ENCODE measurements at regions not wholly inside any gene's neighbourhood (a gene's known extent, or its start where the extent isn't known, plus 50 kb on each side); places are given as distances from the start of the nearest gene placed in this dataset.
A peak's percentile ranks its signal among the peaks of the same experiment; 100 is the strongest.

DNA sequence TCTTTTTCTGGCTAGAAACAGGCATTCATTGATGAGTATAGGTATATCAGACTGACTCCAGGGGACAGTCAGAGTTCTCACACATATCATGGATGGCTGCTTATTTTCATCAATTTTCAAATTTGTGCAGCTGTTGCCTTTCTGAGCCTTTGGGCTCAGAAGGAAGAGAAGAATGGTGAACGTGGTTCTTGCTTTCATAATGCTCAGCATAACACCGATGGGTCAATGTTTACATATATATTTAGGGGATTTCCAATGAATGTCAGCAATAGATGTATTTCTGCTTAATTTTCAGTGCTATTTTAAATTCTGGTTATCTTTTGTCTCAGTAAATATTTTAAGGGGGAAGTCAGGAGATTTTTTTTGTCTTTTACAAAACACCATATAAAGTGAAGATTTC is 581.4 kb upstream of the DPPA4 start:
- no peak overlapping the region for H3K4me3 Mint-ChIP-seq
- H3K36me3 Mint-ChIP-seq (ENCODE audit: low read depth) = peaks cover 4% of the 10 kb centered on the region
- H3K27me3 Mint-ChIP-seq = no peaks in the 10 kb centered on the region
- H3K4me1 Mint-ChIP-seq = peaks cover 6% of the 10 kb centered on the region
- H3K27ac Mint-ChIP-seq = no peak overlapping the region
- no peaks in the 10 kb centered on the region for H3K9me3 ChIP-seq (ENCODE audit: control insufficient read depth, low read length, poor library complexity, severe bottlenecking)
- ATAC-seq (no peak), DNase-seq (no peak)

DNA sequence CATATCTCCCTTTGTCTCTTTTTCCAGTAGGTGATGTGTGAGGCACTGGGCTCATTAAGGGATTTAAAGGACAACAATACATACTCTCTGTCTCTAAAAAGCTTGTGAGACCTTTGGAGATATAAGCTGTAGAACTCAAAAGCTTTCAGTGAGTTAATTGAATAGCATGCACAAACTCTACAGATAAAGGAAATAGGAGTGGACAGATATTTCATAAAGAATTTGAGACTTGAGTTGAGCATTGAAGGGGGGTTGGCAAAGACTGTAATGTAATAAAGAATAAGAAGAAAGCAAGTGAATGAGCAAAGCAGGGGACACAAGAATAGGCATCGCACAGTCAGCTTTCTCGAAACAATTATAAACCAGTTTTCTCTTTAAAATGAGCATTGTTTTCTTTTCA is 583.4 kb upstream of the DPPA4 start:
- Mint-ChIP-seq H3K4me1 (peaks cover 6% of the 10 kb centered on the region), H3K36me3 (ENCODE audit: low read depth) (peaks cover 6% of the 10 kb centered on the region), H3K27ac (no peak overlapping the region), H3K27me3 (no peaks in the 10 kb centered on the region), H3K4me3 (no peak overlapping the region)
- DNase-seq = no peak
- H3K9me3 ChIP-seq (ENCODE audit: control insufficient read depth, low read length, poor library complexity, severe bottlenecking) = no peaks in the 10 kb centered on the region
- no peak for ATAC-seq

DNA sequence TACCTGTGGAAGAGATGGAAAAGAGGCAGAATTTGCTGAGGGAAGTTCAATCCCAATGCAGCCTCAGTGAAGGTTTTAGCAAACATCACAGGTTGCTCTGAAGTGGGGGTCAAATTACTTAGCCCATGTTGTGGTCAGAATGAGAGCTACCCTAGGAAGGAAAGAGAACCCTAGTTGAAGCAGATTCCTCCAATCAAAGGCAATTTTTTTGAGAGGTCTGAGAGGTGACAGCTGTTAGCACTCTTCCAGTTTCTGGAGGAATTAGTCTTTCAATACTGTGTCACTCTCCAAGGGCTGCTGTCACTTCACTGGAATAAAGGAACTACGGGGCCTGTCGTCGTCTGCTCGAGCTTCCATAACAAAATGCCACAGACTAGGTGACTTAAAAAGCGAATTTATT is 584.2 kb upstream of the DPPA4 start:
- H3K27ac Mint-ChIP-seq = no peak overlapping the region
- no peak for DNase-seq
- H3K9me3 ChIP-seq (ENCODE audit: control insufficient read depth, low read length, poor library complexity, severe bottlenecking) = no peaks in the 10 kb centered on the region
- no peaks in the 10 kb centered on the region for H3K27me3 Mint-ChIP-seq
- no peak overlapping the region for H3K4me3 Mint-ChIP-seq
- peaks cover 3% of the 10 kb centered on the region for H3K36me3 Mint-ChIP-seq (ENCODE audit: low read depth)
- peaks cover 6% of the 10 kb centered on the region for H3K4me1 Mint-ChIP-seq
- ATAC-seq = no peak

DNA sequence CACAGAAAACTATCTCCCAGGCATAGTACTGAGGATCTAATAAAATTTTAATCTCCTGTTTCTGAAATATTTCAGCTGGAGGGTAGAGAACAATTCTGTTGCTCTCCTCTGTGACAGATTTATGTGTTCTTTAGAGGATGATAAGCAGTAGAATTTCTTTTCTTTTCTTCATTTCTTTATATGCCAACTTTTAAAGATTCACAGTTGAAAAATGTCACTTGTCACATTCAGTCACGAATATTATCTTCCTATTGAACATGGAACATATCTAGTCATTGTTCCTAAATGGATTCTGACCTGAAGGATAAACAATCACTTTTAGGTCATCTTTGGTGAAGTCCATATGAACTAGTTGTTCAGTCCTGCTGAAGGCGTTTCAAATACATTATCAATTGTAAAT is 585.5 kb upstream of the DPPA4 start:
- H3K36me3 Mint-ChIP-seq (ENCODE audit: low read depth) = peaks cover 2% of the 10 kb centered on the region

DNA sequence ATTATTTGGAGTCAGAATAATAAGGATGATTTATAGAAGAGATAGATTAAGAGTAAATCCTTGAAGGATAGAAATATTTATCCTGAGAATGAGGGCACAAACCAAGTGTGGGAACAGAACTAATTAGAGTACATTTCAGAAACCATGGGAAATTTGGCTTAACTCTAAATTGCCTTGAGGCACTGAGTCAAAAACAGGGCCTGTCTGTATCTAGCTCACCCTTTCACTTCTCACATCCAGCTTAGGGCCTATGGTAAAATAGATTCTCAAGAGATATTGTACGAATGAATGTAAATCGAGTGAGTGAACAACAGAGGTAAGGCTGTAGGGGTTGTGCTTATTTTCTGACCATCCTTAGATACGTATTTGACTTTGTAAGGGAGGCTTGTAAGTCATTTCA is 586.1 kb upstream of the DPPA4 start:
- H3K27me3 Mint-ChIP-seq = no peaks in the 10 kb centered on the region
- H3K27ac Mint-ChIP-seq = no peak overlapping the region

More for the DNA sequence above, 585.5 kb upstream of the DPPA4 start:
- Mint-ChIP-seq H3K4me3 (no peak overlapping the region), H3K27me3 (no peaks in the 10 kb centered on the region), H3K27ac (peak overlapping the region; percentile 82), H3K4me1 (peaks cover 6% of the 10 kb centered on the region)
- DNase-seq (no peak), ATAC-seq (no peak)
- no peaks in the 10 kb centered on the region for H3K9me3 ChIP-seq (ENCODE audit: control insufficient read depth, low read length, poor library complexity, severe bottlenecking)

DNA sequence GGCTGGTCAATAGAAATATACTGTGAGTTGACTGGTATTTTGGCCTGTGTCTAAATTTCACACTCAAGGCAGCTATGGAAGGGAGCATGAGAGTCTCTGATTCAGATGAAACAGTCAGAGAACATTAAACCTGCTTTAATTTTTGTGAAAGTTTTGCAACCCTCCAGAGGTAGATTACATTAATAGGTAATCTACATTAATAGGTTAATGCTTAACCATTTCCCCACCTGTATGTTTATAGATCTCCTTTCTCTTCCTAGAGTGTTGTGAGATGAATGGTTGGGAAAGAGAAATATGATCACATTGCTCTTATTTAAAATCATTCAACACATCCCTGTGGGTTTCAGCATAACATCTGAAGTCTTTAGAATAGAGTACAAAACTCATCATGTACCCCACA is 586.9 kb upstream of the DPPA4 start:
- H3K36me3 Mint-ChIP-seq (ENCODE audit: low read depth) = peaks cover 2% of the 10 kb centered on the region
- no peak for DNase-seq
- H3K9me3 ChIP-seq (ENCODE audit: control insufficient read depth, low read length, poor library complexity, severe bottlenecking) = no peaks in the 10 kb centered on the region
- H3K4me3 Mint-ChIP-seq = no peak overlapping the region
- H3K4me1 Mint-ChIP-seq = peaks cover 2% of the 10 kb centered on the region
- no peaks in the 10 kb centered on the region for H3K27me3 Mint-ChIP-seq
- H3K27ac Mint-ChIP-seq = no peak overlapping the region
- ATAC-seq = no peak

More for the DNA sequence above, 586.1 kb upstream of the DPPA4 start:
- H3K4me3 Mint-ChIP-seq = no peak overlapping the region
- peaks cover 2% of the 10 kb centered on the region for H3K36me3 Mint-ChIP-seq (ENCODE audit: low read depth)
- no peak for ATAC-seq
- H3K4me1 Mint-ChIP-seq = peaks cover 6% of the 10 kb centered on the region
- H3K9me3 ChIP-seq (ENCODE audit: control insufficient read depth, low read length, poor library complexity, severe bottlenecking) = no peaks in the 10 kb centered on the region
- DNase-seq = no peak

DNA sequence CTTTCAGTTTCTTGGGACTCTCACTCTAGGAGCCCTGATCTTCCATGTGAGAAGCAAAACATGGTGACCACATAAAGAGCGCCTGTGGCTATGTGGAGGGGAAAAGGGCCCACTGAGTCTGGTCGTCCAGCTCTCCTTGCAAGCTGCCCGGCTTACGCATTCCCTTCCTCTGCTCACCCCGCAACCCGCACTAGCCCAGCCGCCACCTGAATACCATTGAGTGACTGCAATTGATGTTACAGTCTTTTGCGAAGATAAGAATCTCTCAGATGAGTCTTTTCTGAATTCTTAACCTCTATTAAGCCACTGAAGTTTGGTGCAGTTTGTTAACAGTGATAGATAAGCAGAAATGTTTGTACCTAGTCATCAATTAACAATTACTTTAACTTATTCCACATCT is 589.0 kb upstream of the DPPA4 start:
- Mint-ChIP-seq H3K27ac (no peak overlapping the region), H3K4me1 (peaks cover 2% of the 10 kb centered on the region), H3K4me3 (no peak overlapping the region)

DNA sequence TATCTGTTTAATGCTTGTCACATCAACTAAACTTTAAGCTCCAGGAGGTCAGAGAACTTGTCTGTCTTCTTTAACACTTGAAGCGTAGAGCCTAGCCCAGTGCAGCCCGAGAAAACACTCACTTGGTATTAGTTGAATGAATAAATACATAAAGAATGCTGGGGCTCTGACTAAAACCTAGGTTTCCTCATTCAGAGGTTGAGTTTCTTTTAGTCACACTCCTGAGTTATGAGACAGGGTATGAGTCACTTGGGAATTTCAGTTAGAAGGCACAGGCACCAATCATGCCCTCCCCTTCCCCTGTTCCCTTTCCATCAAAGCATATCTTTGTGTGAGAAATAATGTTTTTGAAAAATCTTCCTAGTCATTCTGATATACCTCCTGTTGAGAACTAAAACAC is 589.8 kb upstream of the DPPA4 start:
- Mint-ChIP-seq H3K4me1 (peaks cover 2% of the 10 kb centered on the region), H3K4me3 (no peak overlapping the region), H3K27me3 (no peaks in the 10 kb centered on the region), H3K36me3 (ENCODE audit: low read depth) (peaks cover 2% of the 10 kb centered on the region), H3K27ac (no peak overlapping the region)
- DNase-seq (no peak), ATAC-seq (no peak)
- H3K9me3 ChIP-seq (ENCODE audit: control insufficient read depth, low read length, poor library complexity, severe bottlenecking) = no peaks in the 10 kb centered on the region

More for the DNA sequence above, 589.0 kb upstream of the DPPA4 start:
- DNase-seq = no peak
- H3K36me3 Mint-ChIP-seq (ENCODE audit: low read depth) = peaks cover 2% of the 10 kb centered on the region
- no peak for ATAC-seq
- no peaks in the 10 kb centered on the region for H3K27me3 Mint-ChIP-seq
- no peaks in the 10 kb centered on the region for H3K9me3 ChIP-seq (ENCODE audit: control insufficient read depth, low read length, poor library complexity, severe bottlenecking)

DNA sequence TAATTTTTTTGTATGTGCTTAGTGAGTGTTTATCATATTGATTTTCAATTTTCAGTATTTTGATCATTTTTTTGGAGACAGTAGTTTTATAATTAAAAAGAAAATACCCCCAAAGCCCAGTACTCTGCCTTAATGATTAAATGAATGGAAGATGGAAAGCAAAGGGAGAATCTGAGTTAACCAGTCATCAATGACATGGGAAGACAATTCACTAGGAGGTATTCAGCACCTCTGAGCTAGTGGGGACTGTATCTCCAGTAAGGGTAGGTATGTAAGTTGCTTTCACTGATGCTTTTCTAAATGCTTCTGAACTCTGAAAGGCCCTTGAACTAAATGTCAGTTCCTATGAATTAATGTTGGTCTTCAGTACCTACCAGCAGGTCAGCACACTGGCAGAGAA is 590.4 kb upstream of the DPPA4 start:
- H3K4me1 Mint-ChIP-seq = no peaks in the 10 kb centered on the region
- no peak overlapping the region for H3K27ac Mint-ChIP-seq
- no peaks in the 10 kb centered on the region for H3K9me3 ChIP-seq (ENCODE audit: control insufficient read depth, low read length, poor library complexity, severe bottlenecking)
- H3K27me3 Mint-ChIP-seq = no peaks in the 10 kb centered on the region
- no peak overlapping the region for H3K4me3 Mint-ChIP-seq
- DNase-seq (no peak), ATAC-seq (no peak)
- peaks cover 2% of the 10 kb centered on the region for H3K36me3 Mint-ChIP-seq (ENCODE audit: low read depth)

DNA sequence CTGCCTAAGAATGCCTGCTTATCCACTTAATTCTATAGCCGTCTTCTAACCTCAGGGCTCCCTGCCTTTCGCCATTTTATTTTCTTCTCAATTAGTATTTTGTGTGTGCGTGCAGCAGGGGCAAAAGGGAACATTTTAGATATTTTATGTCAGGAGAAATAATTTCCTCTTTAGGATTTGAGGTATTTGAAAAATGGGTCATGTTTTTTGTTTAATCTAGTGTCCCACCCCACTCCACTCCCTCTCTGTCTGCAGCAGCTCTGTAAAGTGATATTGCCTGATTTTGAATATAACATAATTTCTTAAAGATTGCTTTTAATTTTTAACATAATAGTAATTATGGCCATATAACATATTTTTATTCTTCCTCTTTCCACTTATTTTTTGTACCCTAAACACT is 593.2 kb upstream of the DPPA4 start:
- no peak overlapping the region for H3K27ac Mint-ChIP-seq
- peaks cover 2% of the 10 kb centered on the region for H3K4me1 Mint-ChIP-seq
- DNase-seq = no peak
- H3K4me3 Mint-ChIP-seq = no peak overlapping the region
- no peaks in the 10 kb centered on the region for H3K36me3 Mint-ChIP-seq (ENCODE audit: low read depth)
- ATAC-seq = no peak
- no peaks in the 10 kb centered on the region for H3K9me3 ChIP-seq (ENCODE audit: control insufficient read depth, low read length, poor library complexity, severe bottlenecking)
- no peaks in the 10 kb centered on the region for H3K27me3 Mint-ChIP-seq

DNA sequence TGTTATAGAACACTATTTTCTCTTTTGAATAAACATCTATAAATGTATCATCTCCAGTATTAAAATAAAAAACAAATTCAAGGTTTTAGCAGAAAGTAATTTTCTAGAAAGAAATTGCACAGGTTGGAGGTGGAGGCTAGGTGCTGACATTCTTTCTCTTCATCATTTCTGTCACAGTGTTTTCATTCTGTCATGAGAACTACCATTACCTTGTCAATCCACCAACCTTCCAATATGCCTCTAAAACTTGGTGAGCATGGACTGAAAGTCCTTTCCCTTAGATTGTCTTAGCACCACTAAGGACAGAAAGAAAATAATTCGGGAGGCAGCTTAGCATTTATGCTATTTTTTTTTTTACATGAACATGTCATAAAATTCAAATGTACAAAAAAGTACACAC is 596.2 kb upstream of the DPPA4 start:
- peaks cover 2% of the 10 kb centered on the region for H3K36me3 Mint-ChIP-seq (ENCODE audit: low read depth)
- no peaks in the 10 kb centered on the region for H3K27me3 Mint-ChIP-seq
- no peaks in the 10 kb centered on the region for H3K9me3 ChIP-seq (ENCODE audit: control insufficient read depth, low read length, poor library complexity, severe bottlenecking)
- H3K4me1 Mint-ChIP-seq = peaks cover 2% of the 10 kb centered on the region
- H3K27ac Mint-ChIP-seq = no peak overlapping the region
- ATAC-seq (no peak), DNase-seq (no peak)
- no peak overlapping the region for H3K4me3 Mint-ChIP-seq

DNA sequence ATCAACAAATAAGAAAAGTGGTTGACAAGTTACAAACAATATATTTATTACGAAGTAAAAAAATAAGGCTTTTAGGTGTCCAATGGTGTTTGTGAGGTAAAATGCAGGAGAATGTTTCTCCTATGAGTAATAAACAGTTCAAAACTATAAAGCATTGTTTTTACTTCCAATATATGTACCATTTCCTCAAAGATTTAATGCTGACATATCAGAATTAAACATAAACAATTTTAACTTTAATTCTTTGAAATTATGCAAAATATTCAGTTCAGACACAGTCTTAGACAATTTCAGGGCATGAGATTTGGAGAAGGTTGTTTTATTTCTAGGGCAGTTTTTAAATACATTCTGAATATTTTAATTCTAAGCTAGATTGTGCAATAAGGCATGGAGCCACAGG is 602.5 kb upstream of the DPPA4 start:
- Mint-ChIP-seq H3K4me3 (no peak overlapping the region), H3K36me3 (ENCODE audit: low read depth) (peaks cover 2% of the 10 kb centered on the region), H3K27me3 (no peaks in the 10 kb centered on the region), H3K4me1 (peaks cover 3% of the 10 kb centered on the region), H3K27ac (no peak overlapping the region)
- DNase-seq (no peak), ATAC-seq (no peak)
- H3K9me3 ChIP-seq (ENCODE audit: control insufficient read depth, low read length, poor library complexity, severe bottlenecking) = no peaks in the 10 kb centered on the region

DNA sequence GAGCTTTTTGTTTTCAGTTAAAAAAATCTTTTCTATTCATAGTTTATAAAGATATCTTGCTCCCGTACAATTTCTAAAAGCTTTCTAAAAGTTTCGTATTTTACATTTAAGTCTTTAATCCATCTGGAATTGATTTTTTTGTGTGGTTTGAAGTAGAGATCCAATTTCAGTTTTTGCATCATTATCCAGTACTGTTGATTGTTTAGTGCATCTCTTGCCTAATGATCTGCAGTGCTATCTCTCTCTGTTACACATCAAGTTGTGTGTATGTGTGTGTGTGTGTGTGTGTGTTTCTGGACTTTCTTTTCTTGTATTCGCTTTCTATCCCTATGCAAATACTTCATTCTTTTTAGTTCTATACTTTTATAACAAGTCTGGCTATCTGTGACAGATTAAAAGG is 605.8 kb upstream of the DPPA4 start:
- DNase-seq (no peak), ATAC-seq (no peak)
- no peaks in the 10 kb centered on the region for H3K27me3 Mint-ChIP-seq
- H3K4me1 Mint-ChIP-seq = peaks cover 4% of the 10 kb centered on the region
- no peak overlapping the region for H3K27ac Mint-ChIP-seq
- H3K9me3 ChIP-seq (ENCODE audit: control insufficient read depth, low read length, poor library complexity, severe bottlenecking) = no peaks in the 10 kb centered on the region
- no peak overlapping the region for H3K4me3 Mint-ChIP-seq
- peaks cover 2% of the 10 kb centered on the region for H3K36me3 Mint-ChIP-seq (ENCODE audit: low read depth)

DNA sequence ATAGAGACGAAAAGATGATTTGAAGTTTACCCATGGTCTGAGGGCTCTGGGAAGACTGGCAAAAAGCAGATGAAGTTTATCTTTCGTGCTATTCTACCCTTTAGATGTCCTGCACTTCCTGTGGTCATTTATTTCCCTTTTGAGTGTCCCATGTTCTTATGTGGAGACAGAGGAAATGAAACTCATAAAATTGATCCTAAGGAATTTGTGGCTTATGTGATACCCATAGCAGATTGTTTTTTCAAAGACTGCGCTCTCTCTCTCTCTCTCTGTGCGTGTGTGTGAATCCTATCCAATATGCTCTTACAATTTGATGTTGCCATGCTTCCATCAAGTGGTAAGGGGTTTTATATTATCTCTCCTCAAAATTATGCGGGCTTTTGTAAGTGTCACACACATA is 607.5 kb upstream of the DPPA4 start:
- H3K9me3 ChIP-seq (ENCODE audit: control insufficient read depth, low read length, poor library complexity, severe bottlenecking) = no peaks in the 10 kb centered on the region
- Mint-ChIP-seq H3K4me3 (no peak overlapping the region), H3K4me1 (peaks cover 4% of the 10 kb centered on the region), H3K27ac (no peak overlapping the region), H3K27me3 (no peaks in the 10 kb centered on the region), H3K36me3 (ENCODE audit: low read depth) (peaks cover 2% of the 10 kb centered on the region)
- ATAC-seq (no peak), DNase-seq (no peak)

DNA sequence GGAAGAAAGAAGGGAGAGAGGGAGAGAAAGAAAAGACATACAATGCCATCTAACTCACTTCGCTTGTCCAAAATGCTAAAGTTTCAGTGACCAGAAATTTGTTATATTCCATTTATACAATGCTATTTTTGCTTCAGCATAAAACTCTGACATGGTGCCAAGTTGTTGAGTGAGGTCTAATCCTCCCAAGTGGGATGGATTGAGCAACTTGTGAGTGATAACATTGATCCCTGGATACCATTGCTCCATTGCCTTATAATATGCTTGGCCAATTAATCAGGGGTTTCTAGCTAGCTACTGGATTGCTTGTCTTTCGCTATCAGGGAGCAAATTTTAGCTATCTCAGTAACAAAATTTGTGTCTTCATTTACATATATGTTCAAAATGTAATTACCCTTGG is 615.6 kb upstream of the DPPA4 start:
- Mint-ChIP-seq H3K4me3 (no peak overlapping the region), H3K36me3 (ENCODE audit: low read depth) (peaks cover 2% of the 10 kb centered on the region), H3K27ac (no peak overlapping the region), H3K27me3 (no peaks in the 10 kb centered on the region), H3K4me1 (peaks cover 5% of the 10 kb centered on the region)
- H3K9me3 ChIP-seq (ENCODE audit: control insufficient read depth, low read length, poor library complexity, severe bottlenecking) = no peaks in the 10 kb centered on the region
- DNase-seq (no peak), ATAC-seq (no peak)

Data from T-helper 17 cell (primary cell).